Gastroesophageal sphincter (tissue), 3 donors: ENCODE measurements at regions not wholly inside any gene's neighbourhood (a gene's known extent, or its start where the extent isn't known, plus 50 kb on each side); places are given as distances from the start of the nearest gene placed in this dataset.

Experiments used
- CTCF ChIP-seq, 4 experiments: fragments of 200-600 bp in 2 of 4; fragments of 450-650 bp in 2 of 4; sonication (generic) in 1 of 4; IDR thresholded peaks; one replicate each; pipeline ENCODE4 v1.5.1; 2017 to 2019; ENCODE audit warnings: antibody characterized with exemption in 4 of 4, mild to moderate bottlenecking in 2 of 4, moderate library complexity in 2 of 4
- EP300 ChIP-seq: sonication (generic); formaldehyde crosslinking; IDR thresholded peaks from one replicate; pipeline ENCODE4 v1.6.1; 2017; ENCODE audit warnings: antibody characterized with exemption, mild to moderate bottlenecking
- POLR2A ChIP-seq, 2 donors: fragments of 450-650 bp; IDR thresholded peaks; one replicate each; pipeline ENCODE4 v1.6.1; 2017; ENCODE audit warnings: antibody characterized with exemption in 2 of 2, mild to moderate bottlenecking in 2 of 2, moderate library complexity in 1 of 2
- POLR2AphosphoS5 ChIP-seq: sonication (generic); formaldehyde crosslinking; IDR thresholded peaks from one replicate; pipeline ENCODE4 v1.6.1; 2017; ENCODE audit warnings: antibody characterized with exemption

- TF ChIP-seq CTCF (IDR thresholded peaks at IDR 0.05) (no peak), POLR2AphosphoS5 (no peak), POLR2A (IDR thresholded peaks at IDR 0.05) (no peak), EP300 (no peak)
Measured at GRCh38 chrX:42077675-42078074, 154.3 kb upstream of the CASK start.
